ENCODE measurements at regions not wholly inside any gene's neighbourhood (a gene's known extent, or its start where the extent isn't known, plus 50 kb on each side); places are given as distances from the start of the nearest gene placed in this dataset.

DNA sequence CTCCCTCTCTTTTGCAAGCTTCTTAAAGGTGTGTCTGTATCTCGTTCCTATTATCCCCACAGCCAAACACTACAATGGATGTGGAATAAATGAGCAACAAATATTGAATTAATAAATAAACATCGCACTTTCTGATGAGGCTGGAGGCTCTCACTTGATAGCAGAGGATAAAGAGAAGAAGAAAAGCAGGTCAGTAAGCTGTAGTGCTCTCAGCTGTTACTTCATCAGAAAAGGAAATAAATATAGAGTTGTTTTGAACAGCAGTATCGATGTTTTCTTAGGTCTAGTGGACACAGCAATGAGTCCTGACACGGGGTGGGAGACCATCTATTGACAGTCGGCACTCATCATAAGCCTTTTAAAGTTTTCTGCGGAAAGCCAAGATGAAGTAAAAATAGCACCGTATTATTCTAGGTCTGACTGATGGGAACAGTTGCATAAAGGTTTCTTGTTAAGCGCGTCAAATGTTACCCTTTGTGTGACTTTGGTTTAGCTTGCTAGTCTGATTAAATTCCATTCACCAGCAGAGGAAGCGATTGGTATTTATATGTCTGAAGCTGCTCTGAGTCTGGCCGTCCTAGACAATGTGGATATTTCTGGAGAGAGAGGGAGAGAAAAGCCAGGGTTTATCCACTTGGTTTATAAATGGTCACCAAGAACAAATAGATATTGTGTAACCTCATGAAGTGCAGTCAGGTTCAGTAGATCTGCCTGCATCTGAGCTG lies 646.1 kb downstream of the CDH11 start:
- TF ChIP-seq, protein P1, sequence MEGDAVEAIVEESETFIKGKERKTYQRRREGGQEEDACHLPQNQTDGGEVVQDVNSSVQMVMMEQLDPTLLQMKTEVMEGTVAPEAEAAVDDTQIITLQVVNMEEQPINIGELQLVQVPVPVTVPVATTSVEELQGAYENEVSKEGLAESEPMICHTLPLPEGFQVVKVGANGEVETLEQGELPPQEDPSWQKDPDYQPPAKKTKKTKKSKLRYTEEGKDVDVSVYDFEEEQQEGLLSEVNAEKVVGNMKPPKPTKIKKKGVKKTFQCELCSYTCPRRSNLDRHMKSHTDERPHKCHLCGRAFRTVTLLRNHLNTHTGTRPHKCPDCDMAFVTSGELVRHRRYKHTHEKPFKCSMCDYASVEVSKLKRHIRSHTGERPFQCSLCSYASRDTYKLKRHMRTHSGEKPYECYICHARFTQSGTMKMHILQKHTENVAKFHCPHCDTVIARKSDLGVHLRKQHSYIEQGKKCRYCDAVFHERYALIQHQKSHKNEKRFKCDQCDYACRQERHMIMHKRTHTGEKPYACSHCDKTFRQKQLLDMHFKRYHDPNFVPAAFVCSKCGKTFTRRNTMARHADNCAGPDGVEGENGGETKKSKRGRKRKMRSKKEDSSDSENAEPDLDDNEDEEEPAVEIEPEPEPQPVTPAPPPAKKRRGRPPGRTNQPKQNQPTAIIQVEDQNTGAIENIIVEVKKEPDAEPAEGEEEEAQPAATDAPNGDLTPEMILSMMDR (IDR thresholded peaks at IDR 0.05; ENCODE audit: poor library complexity), result no peak
- TF ChIP-seq EZH2phosphoT487 (IDR thresholded peaks at IDR 0.05; ENCODE audit: low read depth, severe bottlenecking, unreplicated experiment) (no peak), EZH2 (IDR thresholded peaks at IDR 0.05; ENCODE audit: borderline replicate concordance) (no peak)
